Spleen (tissue), 7 donors: ENCODE measurements at regions not wholly inside any gene's neighbourhood (a gene's known extent, or its start where the extent isn't known, plus 50 kb on each side); places are given as distances from the start of the nearest gene placed in this dataset.
"Not testable (repeated sequence)": the region's sequence is repeated elsewhere in the genome, so short reads cannot be mapped to it uniquely, and the experiment has no call there.

Experiments used
- POLR2A ChIP-seq, 3 donors: fragments of 450-650 bp; IDR thresholded peaks; one replicate each; pipeline ENCODE4 v1.5.1; 2017; ENCODE audit warnings: antibody characterized with exemption in 3 of 3, mild to moderate bottlenecking in 1 of 3
- POLR2AphosphoS5 ChIP-seq, 3 donors: sonication (generic); formaldehyde crosslinking; IDR thresholded peaks; one replicate each; pipeline ENCODE4 v1.5.1; 2017; ENCODE audit warnings: antibody characterized with exemption in 3 of 3
- TF ChIP-seq, protein P1 (sequence below), 11 experiments: fragments of 200-600 bp in 7 of 11; fragments of 450-650 bp in 4 of 11; sonication (generic) in 4 of 11; IDR thresholded peaks in 8 of 11; conservative IDR thresholded peaks in 3 of 11; 1 replicate in 7 of 11; 2 replicates in 4 of 11; pipeline versions ENCODE4 v1.4.0 to v1.8.0; 2016 to 2021; ENCODE audit warnings: antibody characterized with exemption in 11 of 11, inconsistent platforms in 4 of 11, mild to moderate bottlenecking in 1 of 11
- donor health status: DM: no; HTN: no; CAD: no; lungs with moderate emphysema.
- donor health status: DM: no; HTN: no; CAD: no.
- donor health status: DM: no; HTN: no; CAD: no.

DNA sequence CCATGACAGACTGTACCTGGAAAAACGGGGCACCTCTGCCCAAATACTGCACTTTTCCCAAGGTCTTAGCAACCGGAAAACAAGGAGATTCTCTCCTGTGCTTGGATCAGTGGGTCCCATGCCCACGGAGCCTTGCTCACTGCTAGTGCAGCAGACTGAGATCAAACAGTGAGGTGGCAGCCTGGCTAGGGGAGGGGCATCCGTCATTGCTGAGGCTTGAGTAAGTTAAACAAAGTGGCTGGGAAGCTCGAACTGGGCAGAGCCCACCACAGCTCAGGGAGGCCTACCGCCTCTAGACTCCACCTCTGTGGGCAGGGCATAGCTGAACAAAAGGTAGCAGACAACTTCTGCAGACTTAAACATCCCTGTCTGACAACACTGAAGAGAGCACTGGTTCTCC, 148.8 kb downstream of the PCDH20 start:
- TF ChIP-seq POLR2A, POLR2AphosphoS5 (IDR thresholded peaks at IDR 0.05): not testable (repeated sequence)
- TF ChIP-seq, protein P1, sequence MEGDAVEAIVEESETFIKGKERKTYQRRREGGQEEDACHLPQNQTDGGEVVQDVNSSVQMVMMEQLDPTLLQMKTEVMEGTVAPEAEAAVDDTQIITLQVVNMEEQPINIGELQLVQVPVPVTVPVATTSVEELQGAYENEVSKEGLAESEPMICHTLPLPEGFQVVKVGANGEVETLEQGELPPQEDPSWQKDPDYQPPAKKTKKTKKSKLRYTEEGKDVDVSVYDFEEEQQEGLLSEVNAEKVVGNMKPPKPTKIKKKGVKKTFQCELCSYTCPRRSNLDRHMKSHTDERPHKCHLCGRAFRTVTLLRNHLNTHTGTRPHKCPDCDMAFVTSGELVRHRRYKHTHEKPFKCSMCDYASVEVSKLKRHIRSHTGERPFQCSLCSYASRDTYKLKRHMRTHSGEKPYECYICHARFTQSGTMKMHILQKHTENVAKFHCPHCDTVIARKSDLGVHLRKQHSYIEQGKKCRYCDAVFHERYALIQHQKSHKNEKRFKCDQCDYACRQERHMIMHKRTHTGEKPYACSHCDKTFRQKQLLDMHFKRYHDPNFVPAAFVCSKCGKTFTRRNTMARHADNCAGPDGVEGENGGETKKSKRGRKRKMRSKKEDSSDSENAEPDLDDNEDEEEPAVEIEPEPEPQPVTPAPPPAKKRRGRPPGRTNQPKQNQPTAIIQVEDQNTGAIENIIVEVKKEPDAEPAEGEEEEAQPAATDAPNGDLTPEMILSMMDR (IDR thresholded peaks at IDR 0.05 in 8 of 11, conservative IDR thresholded peaks at IDR 0.05 in 3 of 11) = not testable (repeated sequence)
